ENCODE measurements at regions not wholly inside any gene's neighbourhood (a gene's known extent, or its start where the extent isn't known, plus 50 kb on each side); places are given as distances from the start of the nearest gene placed in this dataset.

- no peaks in the 10 kb centered on the region for H3K79me2 ChIP-seq (ENCODE audit: low read length)
- no peak overlapping the region for H3K4me3 ChIP-seq (ENCODE audit: low read length)
- no peaks in the 10 kb centered on the region for H3K9me3 ChIP-seq (ENCODE audit: low read length)
- H3K4me1 ChIP-seq (ENCODE audit: low read length): peaks cover 4% of the 10 kb centered on the region
- no peak overlapping the region for H3K9ac ChIP-seq (ENCODE audit: low read length)
- H3K36me3 ChIP-seq (ENCODE audit: insufficient read depth, low read length): no peaks in the 10 kb centered on the region
- H3K4me2 ChIP-seq (ENCODE audit: low read depth, low read length, poor library complexity, severe bottlenecking): no peak overlapping the region
- H3K9me2 ChIP-seq (replicated peaks; ENCODE audit: insufficient read depth, low read length): no peaks in the 10 kb centered on the region
- no peak overlapping the region for H2AFZ ChIP-seq (ENCODE audit: low read length)
- no peaks in the 10 kb centered on the region for H4K20me1 ChIP-seq (ENCODE audit: insufficient read depth, low read depth, low read length)
- no peak overlapping the region for H3K27ac ChIP-seq (ENCODE audit: low read length)
- no peaks in the 10 kb centered on the region for H3K27me3 ChIP-seq (ENCODE audit: low read length)
- no peak for DNase-seq
Observed at GRCh38 chr11:77530879-77531278, 57.0 kb upstream of the PAK1 start.

GRCh38 chr11:77529685-77530084 lies 55.8 kb upstream of the PAK1 start:
- Histone ChIP-seq H3K9me3 (ENCODE audit: low read length) (no peaks in the 10 kb centered on the region), H3K4me2 (ENCODE audit: low read depth, low read length, poor library complexity, severe bottlenecking) (no peak overlapping the region), H3K27me3 (ENCODE audit: low read length) (no peaks in the 10 kb centered on the region), H3K79me2 (ENCODE audit: low read length) (no peaks in the 10 kb centered on the region), H3K4me1 (ENCODE audit: low read length) (peaks cover 9% of the 10 kb centered on the region), H4K20me1 (ENCODE audit: insufficient read depth, low read depth, low read length) (no peaks in the 10 kb centered on the region), H3K9me2 (replicated peaks; ENCODE audit: insufficient read depth, low read length) (no peaks in the 10 kb centered on the region), H2AFZ (ENCODE audit: low read length) (no peak overlapping the region), H3K9ac (ENCODE audit: low read length) (no peak overlapping the region), H3K36me3 (ENCODE audit: insufficient read depth, low read length) (no peaks in the 10 kb centered on the region), H3K4me3 (ENCODE audit: low read length) (no peak overlapping the region), H3K27ac (ENCODE audit: low read length) (no peak overlapping the region)
- no peak for DNase-seq

GRCh38 chr11:77525455-77526091 lies 51.7 kb upstream of the PAK1 start:
- H3K9me3 ChIP-seq (ENCODE audit: low read length): no peaks in the 10 kb centered on the region
- no peak overlapping the region for H3K9ac ChIP-seq (ENCODE audit: low read length)
- H4K20me1 ChIP-seq (ENCODE audit: insufficient read depth, low read depth, low read length): no peaks in the 10 kb centered on the region
- no peak overlapping the region for H3K27ac ChIP-seq (ENCODE audit: low read length)
- H3K4me3 ChIP-seq (ENCODE audit: low read length): no peak overlapping the region
- no peaks in the 10 kb centered on the region for H3K27me3 ChIP-seq (ENCODE audit: low read length)
- no peaks in the 10 kb centered on the region for H3K9me2 ChIP-seq (replicated peaks; ENCODE audit: insufficient read depth, low read length)
- H3K79me2 ChIP-seq (ENCODE audit: low read length): no peaks in the 10 kb centered on the region
- H2AFZ ChIP-seq (ENCODE audit: low read length): no peak overlapping the region
- H3K36me3 ChIP-seq (ENCODE audit: insufficient read depth, low read length): no peaks in the 10 kb centered on the region
- H3K4me1 ChIP-seq (ENCODE audit: low read length): peaks cover 9% of the 10 kb centered on the region
- peak; percentile 54 for DNase-seq
- peak overlapping the region; percentile 15 for H3K4me2 ChIP-seq (ENCODE audit: low read depth, low read length, poor library complexity, severe bottlenecking)

- DNase-seq: no peak
- H3K9me2 ChIP-seq (replicated peaks; ENCODE audit: insufficient read depth, low read length): no peaks in the 10 kb centered on the region
- H3K9me3 ChIP-seq (ENCODE audit: low read length): no peaks in the 10 kb centered on the region
- H3K79me2 ChIP-seq (ENCODE audit: low read length): no peaks in the 10 kb centered on the region
- H3K4me1 ChIP-seq (ENCODE audit: low read length): peaks cover 9% of the 10 kb centered on the region
- no peak overlapping the region for H3K4me3 ChIP-seq (ENCODE audit: low read length)
- H3K27me3 ChIP-seq (ENCODE audit: low read length): no peaks in the 10 kb centered on the region
- no peaks in the 10 kb centered on the region for H3K36me3 ChIP-seq (ENCODE audit: insufficient read depth, low read length)
- no peak overlapping the region for H3K27ac ChIP-seq (ENCODE audit: low read length)
- H3K4me2 ChIP-seq (ENCODE audit: low read depth, low read length, poor library complexity, severe bottlenecking): no peak overlapping the region
- H4K20me1 ChIP-seq (ENCODE audit: insufficient read depth, low read depth, low read length): no peaks in the 10 kb centered on the region
- no peak overlapping the region for H3K9ac ChIP-seq (ENCODE audit: low read length)
- no peak overlapping the region for H2AFZ ChIP-seq (ENCODE audit: low read length)
Observed at GRCh38 chr11:77524539-77524938, 50.6 kb upstream of the PAK1 start.

- H3K9ac ChIP-seq (ENCODE audit: low read length): no peak overlapping the region
- no peaks in the 10 kb centered on the region for H3K36me3 ChIP-seq (ENCODE audit: insufficient read depth, low read length)
- DNase-seq: no peak
- H3K27ac ChIP-seq (ENCODE audit: low read length): no peak overlapping the region
- peaks cover 9% of the 10 kb centered on the region for H3K4me1 ChIP-seq (ENCODE audit: low read length)
- H3K4me2 ChIP-seq (ENCODE audit: low read depth, low read length, poor library complexity, severe bottlenecking): no peak overlapping the region
- no peaks in the 10 kb centered on the region for H3K9me2 ChIP-seq (replicated peaks; ENCODE audit: insufficient read depth, low read length)
- no peak overlapping the region for H2AFZ ChIP-seq (ENCODE audit: low read length)
- no peaks in the 10 kb centered on the region for H3K79me2 ChIP-seq (ENCODE audit: low read length)
- H3K4me3 ChIP-seq (ENCODE audit: low read length): no peak overlapping the region
- no peaks in the 10 kb centered on the region for H3K27me3 ChIP-seq (ENCODE audit: low read length)
- H3K9me3 ChIP-seq (ENCODE audit: low read length): no peaks in the 10 kb centered on the region
- H4K20me1 ChIP-seq (ENCODE audit: insufficient read depth, low read depth, low read length): no peaks in the 10 kb centered on the region
Observed at GRCh38 chr11:77523712-77524111, 49.8 kb upstream of the PAK1 start.
